NOMO-1 treated with DMSO at 0.1 percent for 48 hours (cell line): ENCODE measurements at regions not wholly inside any gene's neighbourhood (a gene's known extent, or its start where the extent isn't known, plus 50 kb on each side); places are given as distances from the start of the nearest gene placed in this dataset.

ENCODE experiments used
- DNase-seq: peaks from one replicate; lab custom pipeline; 2025; ENCODE audit not compliant: unreplicated experiment; lab: John Stamatoyannopoulos, UW

DNA sequence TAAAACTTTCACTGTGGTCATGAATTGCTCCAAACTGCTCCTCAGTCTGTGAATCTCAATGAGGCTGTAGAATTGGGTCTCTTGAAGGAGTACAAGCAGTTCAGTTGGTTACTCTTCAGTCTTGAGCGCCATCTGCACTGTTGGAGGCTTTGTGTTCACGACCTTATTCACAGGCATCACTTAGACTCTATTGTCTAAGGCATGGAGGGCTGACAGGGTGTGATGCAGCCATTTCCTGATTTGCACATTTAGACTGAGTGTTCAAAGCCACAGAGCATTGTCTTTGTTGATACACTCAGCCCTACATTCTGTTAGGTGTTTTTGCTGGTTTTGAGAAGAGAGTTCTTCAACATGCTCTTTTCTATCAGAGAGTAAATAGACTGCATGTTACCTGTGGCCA lies 355.9 kb upstream of the RIOK2 start:
- no peak for DNase-seq

DNA sequence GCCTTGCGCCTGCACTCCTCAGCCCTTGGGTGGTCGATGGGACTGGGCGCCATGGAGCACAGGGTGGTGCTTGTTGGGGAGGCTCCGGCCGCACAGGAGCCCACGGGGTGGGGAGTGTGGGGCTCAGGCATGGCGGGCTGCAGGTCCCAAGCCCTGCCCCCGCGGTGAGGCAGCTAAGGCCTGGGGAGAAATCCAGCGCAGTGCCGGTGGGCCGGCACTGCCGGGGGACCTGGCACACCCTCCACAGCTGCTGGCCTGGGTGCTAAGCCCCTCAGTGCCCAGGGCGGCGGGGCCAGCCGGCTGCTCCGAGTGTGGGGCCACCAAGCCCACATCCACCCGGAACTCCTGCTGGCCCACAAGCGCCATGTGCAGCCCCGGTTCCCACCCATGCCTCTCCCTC lies 358.8 kb upstream of the RIOK2 start:
- no peak for DNase-seq

DNA sequence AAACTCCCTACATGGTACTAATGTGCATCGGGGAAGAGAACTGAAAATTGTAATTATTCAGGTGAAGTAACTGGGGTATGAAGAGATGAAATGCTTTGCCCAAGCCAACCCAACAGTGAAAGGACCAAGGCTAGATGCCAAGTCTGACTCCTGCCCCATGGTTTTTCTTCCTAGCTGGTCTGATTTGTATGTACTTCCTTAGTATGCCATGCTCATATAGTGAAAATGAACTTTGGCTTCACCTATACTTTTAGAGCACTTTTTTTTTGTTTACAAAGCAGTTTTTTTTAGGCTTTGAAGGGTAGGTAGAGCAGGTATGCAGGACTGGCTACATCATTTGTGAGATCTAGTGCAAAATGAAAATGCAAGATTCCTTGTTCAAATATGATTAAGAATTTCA lies 359.4 kb upstream of the RIOK2 start:
- DNase-seq = no peak

DNA sequence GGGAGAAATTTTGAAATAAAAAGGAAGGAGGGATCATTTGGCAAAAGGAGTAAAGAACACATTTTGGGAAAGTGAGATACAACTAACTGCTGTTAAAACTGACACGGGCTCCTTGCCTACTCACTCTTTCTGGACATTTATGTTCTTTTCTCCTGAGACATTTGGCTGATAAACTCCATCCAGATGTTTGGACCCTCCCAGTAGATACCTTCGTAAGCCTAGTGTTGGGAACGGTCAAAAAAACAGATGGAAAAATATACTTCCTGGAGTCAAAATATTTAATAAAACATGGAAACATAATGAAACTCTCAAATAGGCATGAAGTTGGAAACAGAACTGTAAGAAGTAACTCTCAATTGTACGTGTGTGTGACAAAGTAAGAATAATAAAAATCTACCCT lies 360.1 kb upstream of the RIOK2 start:
- DNase-seq = no peak

DNA sequence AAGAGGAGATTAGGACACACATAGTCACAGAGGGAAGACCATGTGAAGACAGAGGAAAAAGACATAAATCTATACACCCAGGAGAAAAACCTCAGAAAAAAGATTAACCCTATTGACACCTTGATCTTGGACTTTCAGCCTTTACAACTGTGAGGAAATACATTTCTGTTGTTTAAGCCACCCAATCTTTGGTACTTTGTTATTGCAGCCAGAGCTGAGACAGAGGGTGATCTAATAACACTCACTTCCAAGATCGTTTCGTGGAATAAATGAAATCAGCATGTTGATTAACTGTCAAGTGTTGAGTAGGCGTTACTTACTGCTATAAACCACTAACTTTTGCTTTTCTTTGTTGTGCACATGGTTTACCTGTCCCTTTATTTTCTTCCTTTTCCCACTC lies 361.2 kb upstream of the RIOK2 start:
- DNase-seq = no peak

DNA sequence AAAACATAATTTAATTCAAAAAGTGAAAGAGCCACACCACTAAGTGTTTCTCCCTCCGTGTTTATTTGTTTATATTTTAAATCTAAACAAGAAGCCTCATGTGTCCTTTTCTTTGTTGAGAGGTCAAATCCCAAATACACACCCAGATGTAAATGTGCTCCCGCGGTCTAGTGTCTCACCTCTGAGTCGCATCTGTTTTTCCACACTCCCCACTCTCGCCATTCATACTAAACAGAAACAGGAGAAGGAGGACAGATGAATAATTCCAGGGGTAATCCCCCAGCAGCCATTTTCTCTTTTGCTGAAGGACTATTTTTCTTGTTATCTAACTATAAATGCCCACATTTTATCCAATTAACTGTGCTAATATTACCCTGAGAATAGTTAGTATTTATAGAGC lies 361.6 kb upstream of the RIOK2 start:
- DNase-seq = no peak

DNA sequence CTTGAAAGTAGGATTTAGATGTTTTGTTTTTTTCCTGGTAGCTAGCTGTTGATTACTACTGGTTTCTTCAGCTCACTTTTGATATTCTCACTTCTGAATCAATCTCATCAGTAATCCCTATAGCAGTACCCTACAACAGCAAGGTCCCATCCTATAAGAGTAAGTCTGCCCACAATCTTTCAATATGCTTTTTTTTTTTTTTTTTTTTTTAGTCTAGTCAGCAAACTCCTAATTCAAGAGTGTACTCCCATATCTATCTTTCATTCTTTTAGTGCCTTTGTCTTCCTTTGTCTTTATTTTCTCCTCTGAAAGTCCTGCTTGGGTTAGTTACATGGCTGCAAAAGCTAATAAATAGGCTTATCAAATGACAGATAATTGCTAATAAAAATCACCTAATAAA lies 362.4 kb upstream of the RIOK2 start:
- no peak for DNase-seq

DNA sequence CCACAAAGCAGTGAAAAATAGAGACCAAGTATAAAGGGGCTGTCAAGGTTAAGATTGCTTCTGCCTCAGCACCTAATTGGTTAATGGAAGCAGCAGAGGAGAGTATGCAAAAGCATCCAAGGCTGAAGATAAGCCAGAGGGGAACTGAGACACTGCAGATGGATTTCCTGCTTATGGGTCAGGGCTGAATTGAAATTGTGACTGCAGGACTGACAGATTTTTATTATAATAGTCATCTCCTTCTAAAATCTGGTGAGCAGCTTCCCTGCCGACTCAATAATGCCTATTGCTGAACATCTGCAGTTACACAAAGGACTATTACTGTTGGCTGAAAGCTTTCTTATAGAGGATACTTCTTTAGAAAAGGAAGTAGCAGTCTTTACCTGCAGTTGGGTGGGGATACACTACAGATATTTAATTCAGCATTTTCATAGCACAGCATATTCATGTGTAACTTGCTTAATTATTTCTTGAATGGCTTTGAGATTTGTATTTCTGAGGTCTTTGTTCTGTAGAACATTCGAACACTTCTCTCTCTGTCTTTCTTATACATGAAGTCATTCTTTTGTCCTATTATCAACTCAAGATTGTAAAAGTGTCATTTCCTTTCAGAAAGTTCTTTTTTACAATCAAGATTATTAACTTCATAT lies 363.0 kb upstream of the RIOK2 start:
- no peak for DNase-seq

DNA sequence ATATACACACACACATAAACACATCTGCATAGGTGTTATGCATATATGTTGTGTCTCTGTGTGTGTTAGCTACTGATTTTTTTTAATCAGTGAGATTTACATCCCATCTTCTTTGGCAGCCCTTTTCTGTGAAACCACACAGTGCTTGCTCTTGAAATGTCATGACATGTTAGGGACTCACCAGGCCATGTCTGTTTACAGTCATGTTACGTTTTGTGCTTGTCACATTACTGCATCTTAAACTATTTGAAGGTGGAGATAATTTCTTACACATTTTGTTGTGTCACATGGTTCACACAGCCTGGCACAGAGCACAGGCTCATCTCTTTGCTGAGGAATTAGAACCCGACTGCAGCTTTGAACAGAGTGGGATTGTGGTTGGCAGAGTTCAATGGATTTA lies 364.4 kb upstream of the RIOK2 start:
- no peak for DNase-seq

DNA sequence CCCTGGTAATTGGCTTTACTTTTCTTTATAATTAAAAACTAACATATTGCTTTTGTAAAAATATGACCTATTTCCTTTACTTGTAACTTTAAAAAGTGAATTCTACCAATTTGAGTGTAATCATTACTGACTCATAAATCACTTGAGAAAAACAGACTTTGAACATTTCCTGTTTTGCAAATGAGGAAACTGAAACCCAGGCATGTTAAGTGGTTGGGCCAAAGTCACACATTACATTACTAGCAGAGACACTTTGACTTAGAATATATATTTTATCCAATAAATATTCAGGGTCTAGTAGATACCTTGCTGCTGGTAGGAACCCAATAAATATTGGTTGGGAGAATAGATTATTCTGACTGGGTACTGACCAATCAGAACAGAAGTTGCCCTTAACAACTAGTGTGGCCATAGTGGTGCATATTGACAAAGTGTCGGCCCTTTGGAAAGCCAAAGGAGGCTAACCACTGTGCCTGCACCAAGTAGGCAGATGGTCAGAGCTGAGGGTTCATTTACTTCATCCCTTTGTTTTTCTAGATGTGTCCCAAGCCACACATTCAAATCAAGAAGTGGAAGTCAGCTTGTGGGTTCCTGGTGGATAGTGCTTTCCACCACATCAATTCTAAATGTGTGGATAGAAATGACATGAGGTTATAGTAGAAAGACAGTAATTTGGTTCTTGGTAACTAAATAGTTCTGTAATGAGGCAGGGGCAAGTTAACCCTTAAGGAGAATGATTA lies 365.1 kb upstream of the RIOK2 start:
- peak; percentile 85 for DNase-seq

DNA sequence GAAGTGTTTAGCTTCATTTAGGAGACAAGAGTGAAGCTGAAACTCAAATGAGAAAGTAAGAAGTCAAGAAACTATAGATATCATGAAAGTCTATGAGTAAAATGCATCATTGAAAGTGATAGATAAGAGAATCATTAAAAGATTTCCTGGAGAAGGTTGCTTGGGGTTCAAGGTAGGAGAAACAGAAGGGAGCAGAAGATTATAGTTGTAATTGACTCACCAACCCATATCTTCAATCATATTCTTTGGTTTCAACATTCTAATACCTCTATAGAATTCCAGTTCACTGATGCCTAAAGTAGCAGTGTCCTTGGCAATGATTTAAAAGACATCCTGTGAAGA lies 365.7 kb upstream of the RIOK2 start:
- DNase-seq = no peak

DNA sequence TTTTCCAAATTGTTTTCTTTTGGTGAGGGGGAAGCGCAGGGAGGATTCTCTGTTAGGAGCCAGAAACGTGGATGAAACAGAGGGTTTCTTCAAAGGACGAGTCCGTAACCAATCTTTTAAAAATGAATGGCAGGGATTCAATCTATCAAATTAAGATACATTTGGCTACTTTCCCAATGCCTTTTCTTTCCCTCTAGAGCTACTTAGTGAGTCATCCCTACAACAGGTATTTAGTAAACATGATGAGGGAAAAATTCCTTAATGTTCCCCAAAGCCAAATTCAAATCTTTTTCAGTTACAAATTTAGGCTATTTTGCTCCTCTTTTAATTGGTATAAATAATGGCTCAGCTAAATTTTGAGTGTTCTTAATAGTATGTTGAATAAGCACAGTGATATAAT lies 366.4 kb upstream of the RIOK2 start:
- DNase-seq = no peak

DNA sequence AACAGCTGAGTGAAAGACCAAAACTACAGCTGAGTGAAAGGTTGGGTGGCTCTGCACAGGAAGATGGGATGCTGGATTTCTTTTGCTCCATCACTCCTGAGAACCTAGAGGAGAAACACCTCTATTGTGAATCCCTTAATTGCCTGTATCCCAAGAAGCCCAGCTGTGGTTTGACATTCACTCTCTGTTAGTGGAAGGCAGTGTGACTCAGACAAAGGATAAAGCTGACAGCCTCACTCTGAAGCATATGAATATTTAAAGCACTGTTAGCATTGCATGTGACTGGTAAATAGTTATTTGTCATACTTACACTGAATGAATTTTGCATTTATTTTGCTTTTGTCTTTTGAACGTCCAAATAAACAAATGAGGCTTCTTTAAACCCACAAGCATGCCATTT lies 367.1 kb upstream of the RIOK2 start:
- DNase-seq = no peak

DNA sequence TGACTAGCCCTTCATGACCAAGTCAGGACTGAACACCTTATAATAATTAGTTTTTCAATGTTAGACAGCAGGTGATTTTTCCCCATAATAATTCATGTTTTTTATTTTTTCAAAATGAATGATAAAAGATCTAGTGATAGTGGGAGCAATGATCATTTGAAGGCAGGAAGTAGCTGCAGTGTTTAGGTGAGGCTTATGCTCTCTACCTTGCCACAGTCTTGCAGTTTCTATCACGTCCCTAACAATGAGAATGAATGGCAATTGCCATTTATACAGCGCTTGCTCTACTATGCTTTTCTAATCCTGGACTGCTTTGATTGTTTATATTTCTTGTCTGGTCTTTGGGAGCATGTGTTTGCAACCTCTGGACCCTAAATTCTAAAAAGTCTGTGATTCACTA lies 367.8 kb upstream of the RIOK2 start:
- DNase-seq = no peak

DNA sequence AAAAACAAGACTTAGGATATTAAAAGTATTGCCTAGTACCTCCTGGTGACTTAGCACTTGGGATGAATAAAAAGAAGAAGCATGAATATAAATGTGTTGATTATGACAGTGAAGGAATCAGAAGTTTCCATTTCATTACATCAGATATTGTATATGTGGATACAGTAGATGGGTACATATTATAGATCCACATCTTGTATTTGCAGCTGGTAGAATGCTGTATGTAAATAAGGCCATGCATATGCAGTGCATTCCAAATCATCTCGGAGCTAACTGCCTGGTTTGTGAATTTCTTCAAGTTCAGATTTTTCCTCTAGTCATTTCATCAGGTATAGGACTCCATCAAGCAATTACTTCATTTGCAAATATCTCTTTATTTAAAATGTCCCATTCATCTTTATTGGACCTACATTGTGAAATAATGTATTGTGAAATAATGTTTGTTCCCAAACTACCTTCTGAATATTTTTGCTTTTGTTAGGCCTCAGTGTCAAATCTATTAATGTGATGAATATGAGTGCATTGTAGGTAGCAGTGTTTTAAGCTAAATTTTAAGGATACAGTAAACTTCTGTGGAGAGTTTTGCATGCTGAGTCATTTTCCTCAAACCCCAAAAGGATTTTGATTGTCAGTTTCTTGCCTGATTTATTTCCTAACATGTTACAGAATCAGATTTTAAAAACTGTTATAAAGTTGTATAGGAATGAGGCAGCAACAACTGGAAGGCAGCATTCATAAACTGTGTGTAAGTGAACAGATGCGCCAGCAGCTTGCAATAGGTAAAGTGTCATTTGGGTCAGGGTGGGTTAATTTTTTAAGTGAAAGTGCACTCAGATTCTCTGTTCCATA lies 370.8 kb upstream of the RIOK2 start:
- no peak for DNase-seq

DNA sequence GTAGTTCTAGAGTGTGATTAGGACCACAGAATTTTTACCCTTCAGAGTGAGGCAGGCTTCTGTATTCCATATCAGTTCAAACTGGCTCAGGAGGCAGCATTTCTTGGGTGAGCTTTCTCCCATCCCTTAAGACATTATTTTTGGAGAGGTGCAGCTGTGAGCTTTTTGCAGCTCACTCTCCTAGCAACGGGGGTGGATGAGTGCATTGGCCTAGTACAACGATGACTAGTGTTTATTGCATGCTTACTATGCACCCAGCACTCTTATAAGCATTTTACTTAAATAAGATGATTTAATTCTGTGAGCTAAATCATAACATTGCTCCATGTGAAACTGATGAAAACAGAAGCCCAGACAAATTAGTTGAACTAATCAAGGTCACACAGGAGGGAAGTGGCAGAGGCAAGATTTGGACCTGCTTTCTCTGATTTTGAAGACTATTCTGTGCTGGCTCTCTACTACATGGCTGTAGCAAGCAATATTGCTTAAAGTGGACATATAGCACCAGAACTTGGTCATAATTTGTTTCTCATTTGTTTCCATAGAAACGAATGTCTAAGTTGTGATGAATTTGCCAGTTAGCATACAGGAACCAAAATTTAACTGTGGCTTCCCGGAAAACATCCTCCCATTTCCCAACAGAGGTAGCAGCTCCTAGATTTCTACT lies 372.1 kb upstream of the RIOK2 start:
- no peak for DNase-seq

DNA sequence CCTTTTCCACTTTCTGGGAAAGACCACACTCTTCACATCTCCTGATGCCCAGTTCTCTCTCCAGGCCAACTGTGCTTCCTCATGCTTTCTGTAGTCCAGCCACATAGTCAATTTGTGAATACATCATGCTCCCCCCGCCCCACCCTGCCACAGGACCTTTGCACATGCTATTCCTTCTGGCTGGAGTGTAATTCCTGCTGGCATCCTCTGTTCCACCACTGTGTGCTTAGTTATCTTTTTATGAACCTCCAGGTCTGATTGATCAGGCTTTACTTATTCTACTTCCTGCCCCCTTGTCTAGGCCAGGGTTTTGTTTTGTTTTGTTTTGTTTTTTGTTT lies 372.6 kb upstream of the RIOK2 start:
- DNase-seq = no peak

DNA sequence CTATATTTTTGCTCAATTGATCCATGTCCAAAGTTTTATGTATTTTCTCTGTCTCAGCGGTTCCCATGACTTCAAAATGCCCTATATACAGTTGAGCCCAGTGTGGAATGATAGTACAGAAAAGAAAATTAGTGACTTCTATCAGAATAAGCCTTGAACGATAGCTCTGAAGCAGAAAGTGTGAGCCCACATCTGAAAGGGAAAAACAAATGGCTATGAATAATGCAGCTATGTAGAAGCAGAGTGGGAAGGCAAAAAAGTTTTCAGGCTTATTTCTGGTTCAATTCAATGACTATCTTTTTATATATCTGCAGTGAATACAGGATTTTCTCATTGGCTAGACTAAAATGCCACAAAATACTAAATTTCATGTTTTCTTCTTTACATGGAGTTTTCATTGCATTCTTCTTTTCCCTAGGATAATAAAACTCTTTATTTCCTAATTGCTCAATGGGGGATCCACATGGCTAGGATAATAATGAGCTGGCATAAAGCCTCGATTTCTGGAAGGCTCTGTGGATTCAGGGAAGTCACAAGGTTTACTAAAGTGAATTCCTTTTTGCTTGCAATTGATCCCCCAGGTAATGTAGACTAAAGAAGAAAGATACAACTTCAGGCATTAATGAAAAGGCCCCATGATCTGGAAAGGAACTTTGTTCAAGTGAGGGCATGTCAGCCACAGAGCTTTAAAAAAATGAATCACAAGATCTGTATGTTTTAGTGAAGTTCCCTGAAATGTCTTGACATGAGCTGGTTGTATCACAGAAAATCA lies 377.0 kb upstream of the RIOK2 start:
- DNase-seq = no peak

DNA sequence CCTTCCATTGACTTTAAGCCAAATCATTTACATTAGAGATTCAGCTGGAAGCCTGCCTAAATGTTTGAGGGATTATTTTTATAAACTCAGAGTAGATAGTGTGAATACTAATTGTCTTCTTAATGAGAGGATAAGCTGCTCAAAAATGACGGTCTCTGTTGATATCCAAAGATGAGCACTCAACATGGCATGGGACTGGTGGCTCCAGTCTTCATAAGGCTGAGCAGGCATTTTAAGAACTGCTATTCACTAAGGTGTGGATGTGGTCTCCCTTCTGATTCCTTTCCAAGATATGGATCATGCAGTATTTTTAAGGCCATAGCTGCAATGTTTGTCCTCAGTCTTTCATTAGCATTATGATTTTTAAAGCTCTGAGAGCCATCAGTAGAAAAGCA lies 377.5 kb upstream of the RIOK2 start:
- no peak for DNase-seq

DNA sequence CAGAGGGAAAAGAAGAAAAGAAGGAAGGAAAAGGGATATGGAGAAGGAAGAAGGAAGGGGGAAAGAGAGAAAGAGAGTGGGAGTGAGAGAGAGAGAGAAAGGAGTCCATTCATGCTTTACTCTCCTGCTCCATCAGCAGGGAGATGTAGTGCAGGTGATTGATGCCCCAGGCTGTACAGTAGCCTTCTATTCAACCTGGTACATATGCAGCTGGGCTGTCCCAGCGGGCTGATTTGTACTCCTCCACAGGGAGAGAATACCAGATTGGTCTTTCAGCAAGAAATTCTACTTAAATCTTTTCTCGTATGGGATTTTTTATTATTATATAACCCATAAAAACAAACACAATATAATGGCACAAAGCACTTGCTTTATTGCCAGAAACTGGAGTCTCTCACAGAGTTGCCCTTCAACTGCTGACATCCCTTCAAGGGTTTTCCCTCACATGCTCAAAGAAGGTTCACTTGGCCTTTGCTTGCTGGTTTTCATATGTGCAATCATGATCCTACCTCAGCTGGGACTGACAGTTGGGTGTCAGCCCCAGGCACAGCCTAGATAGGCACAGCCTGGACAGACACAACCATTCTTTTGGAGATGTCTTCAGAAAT lies 380.1 kb upstream of the RIOK2 start:
- no peak for DNase-seq

DNA sequence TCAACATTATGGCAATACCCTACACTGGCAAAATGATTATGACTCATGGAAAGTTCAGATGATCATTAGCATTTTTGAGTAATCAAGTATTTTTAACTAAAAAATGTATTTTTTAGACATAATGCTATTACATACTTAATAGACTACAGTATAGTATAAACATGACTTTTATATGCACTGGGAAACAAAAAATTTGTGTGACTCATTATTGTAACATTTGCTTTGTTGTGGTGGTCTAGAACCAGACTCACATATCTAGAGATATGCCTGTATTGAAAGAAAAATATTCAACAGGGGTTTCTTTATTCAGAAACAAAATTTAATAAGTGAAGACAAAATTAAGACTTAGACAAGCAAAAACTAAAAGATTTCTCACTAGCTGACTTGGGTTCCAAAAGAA lies 385.3 kb upstream of the RIOK2 start:
- DNase-seq = no peak
